ENCODE measurements at regions not wholly inside any gene's neighbourhood (a gene's known extent, or its start where the extent isn't known, plus 50 kb on each side); places are given as distances from the start of the nearest gene placed in this dataset.

- no peak overlapping the region for H3K4me2 ChIP-seq (ENCODE audit: insufficient read depth, low read length, poor library complexity, severe bottlenecking)
- no peak overlapping the region for H2AFZ ChIP-seq (ENCODE audit: low read length)
- no peaks in the 10 kb centered on the region for H3K4me1 ChIP-seq (ENCODE audit: control insufficient read depth in 2 of 2, insufficient read depth in 1 of 2, low read depth in 1 of 2, low read length in 2 of 2)
- no peak overlapping the region for H3K18ac ChIP-seq (ENCODE audit: low read length)
- H3K9ac ChIP-seq (ENCODE audit: low read depth, low read length, poor library complexity), result no peak overlapping the region
- H3K9me3 ChIP-seq (replicated peaks in 1 of 2; ENCODE audit: control insufficient read depth in 2 of 2, insufficient read depth in 1 of 2, low read depth in 1 of 2, low read length in 2 of 2), result peaks cover 0 to 18% of the 10 kb centered on the region in 2 donors
- H2BK12ac ChIP-seq (ENCODE audit: low read length), result no peak overlapping the region
- H2BK120ac ChIP-seq (ENCODE audit: low read depth, low read length), result no peak overlapping the region
- no peak for DNase-seq (ENCODE audit: low spot score)
- no CpG with 5 or more reads among the region's 18 CpGs for WGBS, 2 donors (ENCODE audit: extremely low coverage in 2 of 2, insufficient read length in 2 of 2, insufficient replicate concordance in 1 of 2)
- H3K4me3 ChIP-seq (ENCODE audit: low read length in 2 of 2), result no peak overlapping the region
- H3K27me3 ChIP-seq (ENCODE audit: control insufficient read depth in 3 of 3, insufficient read depth in 3 of 3, low read depth in 1 of 3, low read length in 3 of 3), result no peaks in the 10 kb centered on the region
- no peak overlapping the region for H4K8ac ChIP-seq (ENCODE audit: low read depth, low read length)
- H2BK5ac ChIP-seq (ENCODE audit: low read length), result no peak overlapping the region
- no peak overlapping the region for H3K4ac ChIP-seq (ENCODE audit: low read length)
- H2AK5ac ChIP-seq (ENCODE audit: low read depth, low read length), result no peak overlapping the region
- H3K14ac ChIP-seq (ENCODE audit: low read length), result no peak overlapping the region
- H3K27ac ChIP-seq (replicated peaks; ENCODE audit: low read length), result no peak overlapping the region
- no peaks in the 10 kb centered on the region for H3K36me3 ChIP-seq (replicated peaks in 1 of 2; ENCODE audit: control insufficient read depth in 2 of 2, insufficient read depth in 2 of 2, low read length in 2 of 2)
- peaks cover 2% of the 10 kb centered on the region for H3K79me1 ChIP-seq (ENCODE audit: low read depth, low read length)
- H2BK15ac ChIP-seq (ENCODE audit: low read length), result no peak overlapping the region
- H4K91ac ChIP-seq (ENCODE audit: low read depth, low read length, poor library complexity), result no peak overlapping the region
- H3K23ac ChIP-seq (ENCODE audit: low read depth, low read length, poor library complexity), result no peak overlapping the region
Observed at GRCh38 chr7:64407148-64407547, 93.4 kb downstream of the ZNF736 start.
